ENCODE measurements at regions not wholly inside any gene's neighbourhood (a gene's known extent, or its start where the extent isn't known, plus 50 kb on each side); places are given as distances from the start of the nearest gene placed in this dataset.
A peak's percentile ranks its signal among the peaks of the same experiment; 100 is the strongest.

- DNase-seq = no peak
Measured at GRCh38 chr18:46297124-46297523, 192.9 kb downstream of the HAUS1 start.

GRCh38 chr18:46297621-46298020, 193.4 kb downstream of the HAUS1 start:
- DNase-seq = peak; percentile 34

DNA sequence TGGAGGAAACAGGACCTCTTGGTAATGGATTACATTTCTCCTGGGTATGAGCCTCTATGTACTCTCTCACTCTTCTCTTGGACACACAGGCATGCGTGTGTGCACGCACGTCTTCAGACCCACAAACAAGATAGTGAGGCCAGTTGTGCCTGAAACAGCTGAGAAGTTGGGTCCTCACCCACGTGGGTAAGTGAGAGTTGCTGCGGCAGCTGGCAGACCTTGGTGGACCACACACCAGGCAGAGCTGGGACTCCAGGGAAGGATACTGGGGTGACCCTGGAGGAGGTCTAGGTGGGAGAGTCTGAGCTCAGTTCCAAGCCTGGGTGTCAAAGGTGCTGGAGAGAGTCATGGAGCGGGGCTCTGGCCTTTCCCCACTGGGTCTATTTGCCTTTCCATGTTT, 194.3 kb downstream of the HAUS1 start:
- DNase-seq = no peak

GRCh38 chr18:46299465-46300008, 195.4 kb downstream of the HAUS1 start:
- no peak for DNase-seq

- no peak for DNase-seq
Measured at GRCh38 chr18:46301081-46301480, 196.9 kb downstream of the HAUS1 start.

- DNase-seq = no peak
Measured at GRCh38 chr18:46301571-46301970, 197.4 kb downstream of the HAUS1 start.

DNA sequence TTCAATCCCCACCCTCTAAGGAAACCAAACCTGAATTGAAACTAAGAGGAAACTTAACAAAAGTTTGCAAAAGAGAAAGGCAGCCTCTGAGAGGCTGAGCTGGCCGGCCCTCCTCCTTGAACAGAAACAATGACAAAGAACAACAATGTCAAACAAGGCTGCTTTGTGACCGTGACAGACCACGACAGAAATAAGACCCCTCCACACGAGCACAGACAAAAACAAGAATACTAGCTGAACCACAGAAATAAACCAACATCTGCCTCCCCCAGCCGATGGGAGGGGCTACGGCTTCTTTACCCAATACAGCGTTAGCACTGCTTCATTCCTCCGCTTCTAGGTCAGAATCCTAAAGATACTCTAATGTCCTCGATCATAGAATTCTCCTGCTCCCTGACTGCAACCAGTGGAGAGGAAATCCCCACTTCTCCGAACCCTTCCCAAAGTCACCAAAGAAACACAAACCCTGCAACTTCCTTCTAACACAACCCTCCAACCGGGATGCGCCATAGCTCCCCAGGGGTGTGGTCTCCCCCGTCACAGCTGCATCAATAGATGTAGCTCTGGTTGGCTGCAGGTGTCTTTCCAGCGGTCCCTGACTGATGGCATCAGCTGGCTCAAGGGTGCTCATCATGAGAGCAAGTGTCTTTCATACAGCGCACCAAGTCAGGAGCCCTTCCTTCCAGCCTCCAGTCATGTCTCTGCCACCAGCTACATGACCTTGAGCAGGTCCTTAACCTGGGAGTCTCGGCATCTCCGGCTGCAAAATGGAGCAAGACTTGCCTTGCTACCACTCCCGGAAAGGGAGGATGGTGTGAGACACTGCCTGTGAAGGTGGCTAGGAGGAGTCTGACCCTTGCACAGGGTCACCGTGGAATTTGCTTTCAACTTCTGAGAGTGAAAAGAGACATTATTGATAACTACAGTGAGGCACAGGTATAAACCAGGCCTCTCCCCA, 198.6 kb downstream of the HAUS1 start:
- DNase-seq = no peak

DNA sequence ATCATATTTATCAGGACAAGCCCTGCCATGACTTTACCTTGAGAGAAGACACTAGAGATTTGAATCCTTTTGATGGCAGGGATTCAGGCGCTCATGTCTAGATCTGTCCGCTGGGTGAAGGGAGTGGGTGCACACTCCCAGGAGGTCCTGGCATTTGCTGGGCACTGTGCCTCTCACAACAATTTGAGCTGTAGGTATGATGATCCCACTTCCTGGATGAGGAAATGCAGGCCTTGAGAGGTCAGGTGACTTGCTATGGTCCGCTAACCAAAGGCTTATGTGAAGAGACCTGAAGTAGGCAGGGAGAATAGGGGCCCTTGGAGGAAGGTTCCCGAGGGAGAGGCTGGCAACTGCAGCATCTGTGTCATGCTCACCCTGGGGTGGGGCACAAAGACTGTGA, 206.1 kb downstream of the HAUS1 start:
- DNase-seq = no peak

DNA sequence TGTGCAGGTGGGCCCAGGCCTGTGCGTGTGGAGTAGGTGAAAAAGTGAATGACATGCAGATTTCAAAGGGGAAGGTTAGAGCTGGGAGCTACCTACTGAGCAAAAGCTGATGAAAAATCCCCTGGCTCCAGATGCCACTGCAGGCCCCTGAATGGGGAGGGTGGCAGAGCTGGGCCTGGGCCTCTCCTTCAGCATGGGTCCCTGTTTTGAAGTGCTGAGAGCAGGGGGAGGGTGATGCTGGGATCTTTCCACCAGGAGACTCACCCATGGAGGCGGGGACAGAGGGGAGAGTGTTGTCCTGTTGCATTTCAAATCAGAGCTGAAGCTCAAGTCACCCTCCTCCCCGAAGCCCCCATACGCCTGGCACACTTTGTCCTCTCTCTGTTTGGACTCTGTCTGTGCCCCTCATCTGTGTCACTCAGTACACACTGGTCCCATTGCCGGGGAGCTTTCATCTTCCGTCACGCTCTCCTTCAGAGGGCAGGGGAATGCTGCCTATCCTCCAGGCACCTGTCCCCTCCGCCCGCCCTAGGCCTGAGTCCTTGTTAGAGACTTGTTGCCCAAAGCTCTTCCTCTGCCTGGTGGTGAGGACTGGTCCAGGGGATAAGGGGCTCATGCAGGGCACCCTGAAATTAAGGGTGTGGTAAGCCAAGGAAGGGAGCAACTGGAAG, 206.6 kb downstream of the HAUS1 start:
- DNase-seq = no peak

DNA sequence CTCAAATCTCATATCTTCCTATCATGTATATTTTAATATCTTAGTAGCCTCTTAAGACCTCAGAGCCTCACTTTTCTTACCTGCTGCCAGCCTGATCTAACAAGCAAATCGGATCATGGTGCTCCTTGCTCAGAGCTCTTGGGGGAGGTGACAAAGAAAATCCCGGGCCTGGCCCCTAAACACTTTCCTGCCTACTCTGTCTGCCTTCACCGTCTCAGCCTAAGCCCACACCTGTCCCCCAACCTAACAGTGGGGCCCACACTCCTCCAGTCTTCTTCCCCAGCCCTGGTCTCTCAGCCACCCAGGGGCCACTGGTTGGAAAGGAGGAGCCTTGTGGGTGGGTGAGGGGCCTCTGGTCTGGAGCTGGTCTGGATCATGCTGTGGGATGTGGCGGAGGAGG, 207.3 kb downstream of the HAUS1 start:
- DNase-seq = no peak

DNA sequence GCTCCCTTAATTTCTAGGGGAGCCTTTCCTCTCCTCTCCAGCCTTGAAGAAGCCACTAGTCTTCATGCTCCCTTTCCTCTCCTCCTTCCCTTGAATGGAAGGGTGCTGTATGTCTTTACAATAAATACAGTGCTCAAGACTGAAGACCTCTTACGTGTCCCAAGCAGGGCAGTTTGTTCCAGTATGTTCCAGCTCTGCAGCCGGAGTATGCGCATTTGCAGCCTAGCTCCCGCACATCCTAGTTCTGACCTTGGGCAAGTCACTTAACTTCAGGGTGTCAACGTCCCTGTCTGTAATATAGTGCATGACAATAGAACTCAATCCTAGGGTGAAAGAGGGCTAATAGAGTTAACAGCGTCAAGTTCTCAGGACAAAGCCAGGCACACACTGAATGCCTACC, 208.0 kb downstream of the HAUS1 start:
- no peak for DNase-seq

DNA sequence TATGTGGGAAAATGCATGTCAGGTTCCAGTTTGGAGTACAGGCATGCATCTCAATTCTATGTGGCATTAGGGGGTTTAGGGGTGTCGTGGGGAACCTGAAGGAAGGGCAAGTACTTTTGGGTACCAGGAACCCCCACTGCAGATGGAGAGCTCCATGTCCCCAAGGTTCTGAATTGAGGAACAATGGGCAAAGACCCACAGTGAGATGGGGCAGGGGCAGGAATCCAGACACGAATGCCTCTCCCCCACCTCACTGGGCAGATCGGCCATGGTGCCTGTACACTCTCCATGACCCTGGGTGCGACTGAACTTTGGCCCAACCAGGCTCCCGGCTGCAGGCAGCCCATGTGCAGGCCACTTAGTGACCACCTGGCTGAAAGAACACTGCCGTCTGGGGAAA, 209.3 kb downstream of the HAUS1 start:
- DNase-seq = no peak

DNA sequence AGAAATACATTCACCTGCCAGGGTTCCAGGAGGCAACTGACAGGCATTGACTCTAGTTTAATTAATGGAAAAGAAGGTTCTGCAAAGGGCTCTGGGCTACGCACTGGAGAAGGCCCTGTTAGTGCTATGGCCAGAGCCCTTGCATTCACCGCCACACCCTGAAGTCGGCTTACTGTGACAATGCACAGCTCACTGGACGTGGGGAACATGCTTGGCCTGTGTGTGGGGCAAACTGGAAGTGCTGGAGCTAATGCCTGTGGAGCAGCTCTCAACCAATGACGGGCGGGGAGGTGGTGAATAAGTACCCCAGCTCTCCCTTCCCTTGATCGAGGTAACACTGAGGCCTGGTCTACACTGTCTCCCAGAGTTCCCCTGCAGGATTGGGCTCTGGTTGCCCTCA, 209.8 kb downstream of the HAUS1 start:
- no peak for DNase-seq

DNA sequence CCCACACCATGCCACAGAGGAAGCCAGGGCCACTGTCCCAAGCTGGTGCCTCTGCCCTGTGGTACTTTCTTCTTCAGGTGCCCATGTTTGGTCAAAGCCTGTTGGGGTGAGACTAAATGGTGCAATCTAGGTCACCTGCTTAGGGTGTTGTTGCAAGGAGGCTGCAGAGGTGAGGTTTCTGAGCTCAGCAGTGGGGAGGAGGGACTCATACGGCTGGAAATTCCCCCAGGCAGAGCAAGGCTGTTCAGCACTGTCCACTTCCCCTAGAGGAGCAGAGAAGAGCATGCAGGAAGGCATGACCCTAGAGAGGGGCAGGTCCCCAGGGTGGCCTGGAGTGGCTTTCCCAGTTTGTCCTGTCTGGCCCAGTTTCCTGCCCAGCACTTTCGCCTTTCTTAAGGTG, 211.0 kb downstream of the HAUS1 start:
- DNase-seq = no peak

GRCh38 chr18:46318356-46318755, 214.2 kb downstream of the HAUS1 start:
- DNase-seq = no peak

DNA sequence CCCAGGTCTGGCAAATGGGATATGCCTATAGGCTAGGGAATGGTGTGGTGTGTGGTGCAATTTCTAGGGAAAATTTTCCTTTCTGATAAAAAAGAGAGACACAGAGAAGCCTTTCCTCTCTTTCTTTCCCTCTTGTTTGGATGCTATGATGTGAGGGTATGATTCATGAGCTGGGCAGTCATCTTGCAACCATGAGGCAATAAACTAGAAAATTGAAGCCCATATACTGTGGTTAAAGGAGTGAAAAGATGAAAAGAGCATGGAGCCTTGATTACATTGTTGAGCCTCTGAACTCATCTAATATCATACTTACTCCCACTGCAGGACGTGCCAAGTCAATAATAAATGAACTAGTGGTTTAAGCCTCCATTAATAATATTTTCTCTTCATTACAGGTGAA, 215.6 kb downstream of the HAUS1 start:
- DNase-seq = peak; percentile 63

- DNase-seq = peak; percentile 11
Measured at GRCh38 chr18:46320297-46320696, 216.1 kb downstream of the HAUS1 start.

DNA sequence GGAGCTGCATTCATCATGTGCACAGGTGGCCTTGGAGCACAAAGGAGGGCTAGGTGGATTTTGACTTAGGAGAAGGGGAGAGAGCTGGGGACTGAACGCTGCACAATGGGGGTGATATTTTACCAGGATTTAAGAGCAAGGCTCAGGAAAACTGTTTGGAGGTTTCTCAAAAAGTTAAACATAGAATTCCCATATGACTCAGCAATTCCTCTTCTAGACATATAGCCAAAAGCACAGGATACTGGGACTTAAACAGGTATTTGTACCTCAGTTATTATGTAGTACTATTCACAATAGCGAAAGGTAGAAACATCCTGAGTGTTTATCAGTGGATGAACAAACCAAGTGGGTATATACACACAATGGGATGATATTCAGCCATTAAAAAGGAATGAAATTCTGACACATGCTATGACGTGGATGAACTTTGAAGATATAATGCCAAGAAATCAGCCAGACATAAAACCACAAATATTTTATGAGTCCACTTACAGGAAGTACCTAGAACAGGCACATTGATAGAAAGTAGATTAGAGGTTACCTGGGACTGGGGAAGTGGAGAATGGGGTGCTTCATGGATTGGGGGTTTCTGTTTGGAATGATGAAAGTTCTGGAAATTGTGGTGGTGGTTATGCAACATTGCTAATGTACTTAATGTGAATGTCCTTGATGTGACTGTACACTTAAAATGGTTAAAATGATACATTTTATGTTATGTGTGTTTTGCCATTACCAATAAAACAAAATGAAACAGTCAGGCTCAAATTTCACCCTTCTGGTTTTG, 216.9 kb downstream of the HAUS1 start:
- DNase-seq = peak; percentile 94

- peak; percentile 46 for DNase-seq
Measured at GRCh38 chr18:46321955-46322354, 217.8 kb downstream of the HAUS1 start.

DNA sequence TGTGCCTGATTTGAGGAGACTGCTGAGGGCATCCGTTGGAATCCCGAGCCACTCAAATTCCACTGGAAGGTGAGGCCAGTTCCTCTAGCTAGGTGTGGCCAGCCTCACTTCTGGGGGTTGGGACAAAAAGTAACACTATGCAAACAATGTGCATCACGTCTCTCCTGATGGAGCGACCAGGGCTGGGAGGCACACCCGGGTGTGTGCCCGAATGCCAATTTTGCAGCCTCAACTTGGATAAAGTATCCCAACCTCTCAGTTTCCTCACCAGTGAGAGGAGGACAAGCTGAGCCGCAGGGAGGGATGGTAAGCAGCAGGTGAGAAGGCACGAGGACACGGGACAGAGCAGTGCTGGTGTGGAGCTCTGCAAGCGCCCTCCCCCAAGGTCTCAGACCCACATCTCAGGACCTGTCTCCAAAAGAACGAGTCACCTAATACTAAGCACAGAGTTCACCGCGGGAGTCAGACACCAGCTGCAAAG, 218.3 kb downstream of the HAUS1 start:
- DNase-seq = peak; percentile 39

GRCh38 chr18:46322941-46323340, 218.8 kb downstream of the HAUS1 start:
- no peak for DNase-seq

DNA sequence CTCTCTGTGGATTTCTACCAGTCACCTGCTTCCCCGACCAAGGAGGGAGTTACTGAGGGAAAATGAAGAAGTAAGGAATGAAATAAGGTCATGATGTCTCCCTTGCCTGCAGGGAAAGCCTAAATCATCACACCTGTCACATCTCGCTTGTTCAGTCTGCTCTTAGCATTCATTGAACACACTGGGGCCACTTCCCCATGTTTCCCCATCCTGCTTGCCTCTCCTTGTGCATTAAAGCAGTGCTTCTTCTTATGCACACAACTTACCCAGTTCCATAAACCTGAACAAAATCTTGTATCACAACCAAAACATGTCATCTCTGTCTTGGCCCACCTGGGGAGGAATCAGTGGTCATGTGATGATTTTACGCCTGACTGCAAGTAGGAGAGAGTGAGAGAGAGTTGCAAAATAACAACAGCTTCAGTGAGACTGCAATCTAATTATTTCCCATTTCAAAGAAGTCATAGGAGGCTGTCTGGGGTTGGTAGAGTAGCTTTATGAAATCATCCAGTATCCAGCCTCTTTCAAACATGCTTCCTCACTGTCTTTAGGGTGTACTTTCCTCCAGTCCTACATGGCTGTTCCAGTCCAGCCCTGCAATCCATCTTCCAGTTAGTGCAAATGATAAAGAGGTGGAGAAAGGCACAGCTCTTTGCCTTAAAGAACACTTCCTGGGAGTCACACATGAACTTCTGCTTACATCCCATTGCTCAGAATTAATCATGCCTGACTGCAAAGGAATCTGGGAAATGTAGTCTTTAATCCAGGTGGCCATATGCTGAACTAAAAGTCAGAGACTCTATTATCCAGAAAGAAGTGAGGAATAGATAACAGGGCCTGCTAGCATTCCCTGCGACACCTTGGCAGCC, 220.1 kb downstream of the HAUS1 start:
- DNase-seq = peak; percentile 74
